Hepatocyte (in vitro differentiated cells): ENCODE measurements at regions not wholly inside any gene's neighbourhood (a gene's known extent, or its start where the extent isn't known, plus 50 kb on each side); places are given as distances from the start of the nearest gene placed in this dataset.
"Not testable (repeated sequence)": the region's sequence is repeated elsewhere in the genome, so short reads cannot be mapped to it uniquely, and the experiment has no call there.

Experiments
- DNase-seq: peaks from one replicate; pipeline ENCODE4 v3.0.0-alpha.2; 2016; ENCODE audit warnings: low spot score
- H2AFZ ChIP-seq: fragments of 200-600 bp; sonication (generic); 2 replicates; pipeline ENCODE4 v1.6.0; 2016; ENCODE audit warnings: antibody characterized with exemption, mild to moderate bottlenecking
- H3K27ac ChIP-seq: fragments of 200-600 bp; sonication (generic); 2 replicates; pipeline ENCODE4 v1.5.1; 2016; ENCODE audit warnings: mild to moderate bottlenecking
- H3K27me3 ChIP-seq: fragments of 200-600 bp; sonication (generic); 2 replicates; pipeline ENCODE4 v1.6.1; 2016
- H3K36me3 ChIP-seq: fragments of 200-600 bp; sonication (generic); replicated peaks from 2 replicates; pipeline ENCODE4 v1.5.1; 2016; ENCODE audit warnings: low read depth; ENCODE audit not compliant: insufficient read depth
- H3K4me1 ChIP-seq: fragments of 200-600 bp; sonication (generic); 2 replicates; pipeline ENCODE4 v1.5.1; 2016; ENCODE audit warnings: mild to moderate bottlenecking, moderate library complexity; ENCODE audit not compliant: insufficient read depth
- H3K4me2 ChIP-seq: fragments of 200-600 bp; sonication (generic); 2 replicates; pipeline ENCODE4 v1.6.0; 2016
- H3K4me3 ChIP-seq: fragments of 200-600 bp; sonication (generic); 2 replicates; pipeline ENCODE4 v1.5.1; 2016; ENCODE audit warnings: mild to moderate bottlenecking
- H3K79me2 ChIP-seq: fragments of 200-600 bp; sonication (generic); 2 replicates; pipeline ENCODE4 v1.6.0; 2017; ENCODE audit warnings: mild to moderate bottlenecking
- H3K9me2 ChIP-seq: fragments of 200-600 bp; sonication (generic); replicated peaks from 2 replicates; pipeline ENCODE4 v1.6.0; 2017; ENCODE audit warnings: mild to moderate bottlenecking; ENCODE audit not compliant: insufficient read depth
- H3K9me3 ChIP-seq: fragments of 200-600 bp; sonication (generic); 2 replicates; pipeline ENCODE4 v1.5.1; 2016; ENCODE audit warnings: low read depth, mild to moderate bottlenecking
- H4K20me1 ChIP-seq: fragments of 200-600 bp; sonication (generic); 2 replicates; pipeline ENCODE4 v1.6.0; 2016; ENCODE audit warnings: mild to moderate bottlenecking; ENCODE audit not compliant: insufficient read depth, poor library complexity, severe bottlenecking
- EZH2 ChIP-seq: fragments of 200-600 bp; sonication (generic); IDR thresholded peaks from 2 replicates; pipeline ENCODE4 v1.6.1; 2016; ENCODE audit warnings: antibody characterized with exemption, mild to moderate bottlenecking, borderline replicate concordance
- EZH2phosphoT487 ChIP-seq: fragments of 200-600 bp; sonication (generic); IDR thresholded peaks from one replicate; pipeline ENCODE4 v1.6.1; 2018; ENCODE audit warnings: antibody characterized with exemption, mild to moderate bottlenecking, low read depth, moderate library complexity; ENCODE audit not compliant: unreplicated experiment, severe bottlenecking
- whole genome bisulfite sequencing: methylation state at CpG from one replicate; pipeline ENCODE4 v1.1.6; 2016; ENCODE audit warnings: low lambda C conversion rate; ENCODE audit errors: missing lambda C conversion rate; 5-methylcytosine and 5-hydroxymethylcytosine counted together
- TF ChIP-seq, protein P1 (sequence below): fragments of 200-600 bp; sonication (generic); IDR thresholded peaks from 2 replicates; pipeline ENCODE4 v1.5.1; 2016; ENCODE audit warnings: antibody characterized with exemption, mild to moderate bottlenecking; ENCODE audit not compliant: poor library complexity

DNA sequence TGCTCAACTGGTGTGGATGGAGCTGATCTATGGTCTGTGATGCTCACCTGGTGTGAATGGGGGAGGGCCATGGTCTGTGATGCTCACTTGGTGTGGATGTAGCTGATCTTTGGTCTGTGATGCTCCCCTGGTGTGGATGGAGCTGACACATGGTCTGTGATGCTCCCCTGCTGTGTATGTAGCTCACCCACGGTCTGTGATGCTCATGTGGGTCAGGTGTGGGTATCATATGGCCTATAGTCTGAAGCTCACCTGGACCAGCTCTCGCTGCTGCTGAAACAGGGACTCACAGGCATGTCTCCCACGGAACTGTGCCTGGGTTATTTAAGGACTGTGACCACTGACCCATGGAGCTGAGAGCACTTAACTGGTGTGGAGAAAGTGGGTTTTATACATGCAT, 109.7 kb downstream of the CRLF2 start:
- no peaks in the 10 kb centered on the region for H3K36me3 ChIP-seq
- no peaks in the 10 kb centered on the region for H3K9me3 ChIP-seq
- no peak overlapping the region for H3K4me3 ChIP-seq
- H3K9me2 ChIP-seq, result no peaks in the 10 kb centered on the region
- H3K79me2 ChIP-seq, result no peaks in the 10 kb centered on the region
- H3K27ac ChIP-seq, result no peak overlapping the region
- no peak overlapping the region for H3K4me2 ChIP-seq
- no peak for DNase-seq
- no peak overlapping the region for H2AFZ ChIP-seq
- peaks cover 5% of the 10 kb centered on the region for H3K27me3 ChIP-seq
- H3K4me1 ChIP-seq, result no peaks in the 10 kb centered on the region
- no peaks in the 10 kb centered on the region for H4K20me1 ChIP-seq
- 80% methylated on average over 3 of the region's 3 CpGs for WGBS
- TF ChIP-seq, protein P1, sequence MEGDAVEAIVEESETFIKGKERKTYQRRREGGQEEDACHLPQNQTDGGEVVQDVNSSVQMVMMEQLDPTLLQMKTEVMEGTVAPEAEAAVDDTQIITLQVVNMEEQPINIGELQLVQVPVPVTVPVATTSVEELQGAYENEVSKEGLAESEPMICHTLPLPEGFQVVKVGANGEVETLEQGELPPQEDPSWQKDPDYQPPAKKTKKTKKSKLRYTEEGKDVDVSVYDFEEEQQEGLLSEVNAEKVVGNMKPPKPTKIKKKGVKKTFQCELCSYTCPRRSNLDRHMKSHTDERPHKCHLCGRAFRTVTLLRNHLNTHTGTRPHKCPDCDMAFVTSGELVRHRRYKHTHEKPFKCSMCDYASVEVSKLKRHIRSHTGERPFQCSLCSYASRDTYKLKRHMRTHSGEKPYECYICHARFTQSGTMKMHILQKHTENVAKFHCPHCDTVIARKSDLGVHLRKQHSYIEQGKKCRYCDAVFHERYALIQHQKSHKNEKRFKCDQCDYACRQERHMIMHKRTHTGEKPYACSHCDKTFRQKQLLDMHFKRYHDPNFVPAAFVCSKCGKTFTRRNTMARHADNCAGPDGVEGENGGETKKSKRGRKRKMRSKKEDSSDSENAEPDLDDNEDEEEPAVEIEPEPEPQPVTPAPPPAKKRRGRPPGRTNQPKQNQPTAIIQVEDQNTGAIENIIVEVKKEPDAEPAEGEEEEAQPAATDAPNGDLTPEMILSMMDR, result no peak

DNA sequence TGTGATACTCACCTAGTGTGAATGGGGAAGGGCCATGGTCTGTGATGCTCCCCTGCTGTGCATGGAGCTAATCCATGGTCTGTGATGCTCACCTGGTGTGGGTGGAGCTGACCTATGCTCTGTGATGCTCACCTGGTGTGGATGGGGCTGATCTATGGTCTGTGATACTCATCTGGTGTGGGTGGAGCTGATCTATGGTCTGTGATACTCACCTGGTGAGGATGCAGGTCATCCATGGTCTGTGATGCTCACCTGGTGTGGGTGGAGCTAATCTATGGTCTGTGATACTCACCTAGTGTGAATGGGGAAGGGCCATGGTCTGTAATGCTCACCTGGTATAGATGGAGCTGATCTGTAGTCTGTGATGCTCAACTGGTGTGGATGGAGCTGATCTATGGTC, 110.2 kb downstream of the CRLF2 start:
- not testable (repeated sequence) for H3K4me1 ChIP-seq, H3K4me2 ChIP-seq, H3K36me3 ChIP-seq, H2AFZ ChIP-seq, H4K20me1 ChIP-seq, DNase-seq, H3K9me3 ChIP-seq, H3K4me3 ChIP-seq, H3K9me2 ChIP-seq, H3K79me2 ChIP-seq, H3K27me3 ChIP-seq, H3K27ac ChIP-seq

DNA sequence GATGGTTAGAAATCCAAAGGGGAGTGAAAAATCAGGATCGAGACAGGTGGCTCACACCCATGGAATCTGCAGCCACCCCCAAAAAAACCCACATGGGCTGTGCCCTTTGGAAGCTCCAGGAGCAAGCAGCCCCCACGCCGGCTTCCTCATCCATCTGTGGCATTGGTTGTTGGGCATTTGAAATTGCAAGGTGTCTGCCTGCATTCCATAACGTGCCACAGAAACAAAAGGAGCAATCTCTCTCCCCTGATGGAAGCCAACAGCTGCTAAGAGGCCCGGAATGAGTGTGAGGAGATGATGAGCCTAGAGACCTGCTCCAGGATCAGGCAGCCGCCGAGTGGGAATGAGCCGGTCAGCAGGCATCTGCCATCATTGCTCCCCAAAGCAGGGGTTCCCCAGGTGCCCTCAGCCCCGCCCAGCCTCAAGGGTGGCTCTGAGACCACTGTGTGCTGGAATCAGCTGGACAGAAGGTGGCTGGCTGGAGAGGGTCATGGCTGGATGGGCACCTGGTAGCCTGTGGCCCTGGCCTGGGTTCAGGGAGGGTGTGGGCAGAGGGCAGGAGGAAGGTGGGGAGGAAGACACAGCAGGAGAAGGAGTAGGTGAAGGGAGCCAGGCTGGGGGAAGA, 113.2 kb downstream of the CRLF2 start:
- no peaks in the 10 kb centered on the region for H4K20me1 ChIP-seq
- DNase-seq, result no peak
- H3K4me1 ChIP-seq, result no peaks in the 10 kb centered on the region
- no peak overlapping the region for H3K4me3 ChIP-seq
- no peaks in the 10 kb centered on the region for H3K79me2 ChIP-seq
- TF ChIP-seq EZH2 (no peak), EZH2phosphoT487 (no peak)
- TF ChIP-seq, protein P1, result no peak
- no peaks in the 10 kb centered on the region for H3K36me3 ChIP-seq
- H3K27me3 ChIP-seq, result no peaks in the 10 kb centered on the region
- H3K27ac ChIP-seq, result no peak overlapping the region
- no peak overlapping the region for H2AFZ ChIP-seq
- H3K9me2 ChIP-seq, result no peaks in the 10 kb centered on the region
- H3K9me3 ChIP-seq, result no peaks in the 10 kb centered on the region
- no peak overlapping the region for H3K4me2 ChIP-seq
- 85% methylated on average over 9 of the region's 9 CpGs for WGBS

DNA sequence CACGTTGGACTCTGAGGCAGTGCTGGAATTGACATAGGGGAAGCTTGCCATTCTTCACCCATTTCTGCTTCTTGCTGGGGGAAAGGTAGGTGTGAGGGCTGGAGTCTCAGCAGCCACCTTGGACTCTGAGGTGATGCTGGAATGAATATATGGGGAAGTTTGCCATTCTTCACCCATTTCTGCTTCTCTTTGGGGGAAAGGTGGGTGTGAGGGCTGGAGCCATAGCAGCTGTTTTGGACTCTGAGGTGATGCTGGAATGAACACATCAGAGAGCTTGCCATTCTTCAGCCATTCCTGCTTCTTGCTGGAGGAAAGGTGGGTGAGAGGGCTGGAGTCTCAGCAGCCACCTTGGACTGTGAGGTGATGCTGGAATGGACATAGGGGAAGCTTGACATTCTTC, 115.1 kb downstream of the CRLF2 start:
- no peak for DNase-seq
- Histone ChIP-seq H3K4me1 (no peaks in the 10 kb centered on the region), H3K27ac (no peak overlapping the region), H3K36me3 (no peaks in the 10 kb centered on the region), H3K9me3 (no peaks in the 10 kb centered on the region), H3K9me2 (no peaks in the 10 kb centered on the region), H4K20me1 (no peaks in the 10 kb centered on the region), H3K79me2 (no peaks in the 10 kb centered on the region), H2AFZ (no peak overlapping the region), H3K27me3 (no peaks in the 10 kb centered on the region), H3K4me3 (no peak overlapping the region), H3K4me2 (no peak overlapping the region)
- WGBS, result 100% methylated on average over 1 of the region's 1 CpG
- TF ChIP-seq EZH2, result no peak
